HEK293 (cell line): ENCODE measurements at regions not wholly inside any gene's neighbourhood (a gene's known extent, or its start where the extent isn't known, plus 50 kb on each side); places are given as distances from the start of the nearest gene placed in this dataset.

Experiments used
- CTCF ChIA-PET: fragments of 350-600 bp; formaldehyde crosslinking; extraction: SDS; loops from one replicate; lab custom pipeline; 2021; ENCODE audit warnings: antibody characterized with exemption; lab: Yijun Ruan, JAX
- POLR2A ChIA-PET: fragments of 300-600 bp; formaldehyde crosslinking; extraction: SDS; loops from one replicate; lab custom pipeline; 2020; ENCODE audit warnings: antibody characterized with exemption, inconsistent platforms; lab: Yijun Ruan, JAX
- H3K27ac ChIP-seq: fragments of 200-500 bp; sonication (Bioruptor generic); 2 replicates; pipeline ENCODE4 v1.5.1; 2014; ENCODE audit warnings: low read depth, low read length, control low read depth, inconsistent platforms; ENCODE audit errors: extremely low read depth
- H3K36me3 ChIP-seq, 2 experiments: fragments of 200-500 bp in 1 of 2; sonication (Bioruptor generic) in 1 of 2; 1 replicate in 1 of 2; 2 replicates in 1 of 2; pipeline ENCODE4 v1.5.1; 2014 to 2017; ENCODE audit warnings: inconsistent platforms in 2 of 2, low read length in 2 of 2; ENCODE audit not compliant: control insufficient read depth in 2 of 2, insufficient read depth in 1 of 2
- H3K4me1 ChIP-seq: fragments of 200-500 bp; sonication (Bioruptor generic); 2 replicates; pipeline ENCODE4 v1.5.1; 2014; ENCODE audit warnings: mild to moderate bottlenecking, low read length, inconsistent platforms; ENCODE audit not compliant: control insufficient read depth, insufficient read depth
- H3K4me3 ChIP-seq: 2 replicates; pipeline ENCODE4 v1.5.1; 2011; ENCODE audit warnings: low read depth, mild to moderate bottlenecking, control low read depth, low read length, moderate library complexity
- H3K9me3 ChIP-seq: fragments of 200-500 bp; sonication (Bioruptor generic); 2 replicates; pipeline ENCODE4 v1.5.1; 2014; ENCODE audit warnings: low read depth, low read length, inconsistent platforms; ENCODE audit not compliant: control insufficient read depth, insufficient read depth
- BCL11A ChIP-seq: fragments of 450-650 bp; formaldehyde crosslinking; IDR thresholded peaks from 2 replicates; pipeline ENCODE4 v1.5.1; 2016; ENCODE audit warnings: low read depth, missing biosample characterization, missing genetic modification characterization
- CTCF ChIP-seq: fragments of 450-650 bp; formaldehyde crosslinking; IDR thresholded peaks from 2 replicates; pipeline ENCODE4 v1.5.1; 2016; ENCODE audit warnings: missing biosample characterization, missing genetic modification characterization
- EGR2 ChIP-seq: fragments of 450-650 bp; formaldehyde crosslinking; IDR thresholded peaks from 2 replicates; pipeline ENCODE4 v1.5.1; 2016; ENCODE audit warnings: low read depth, missing biosample characterization, missing genetic modification characterization
- FEZF1 ChIP-seq: fragments of 450-650 bp; formaldehyde crosslinking; IDR thresholded peaks from 2 replicates; pipeline ENCODE4 v1.5.1; 2016; ENCODE audit warnings: missing biosample characterization, missing genetic modification characterization
- GLIS2 ChIP-seq: fragments of 450-650 bp; formaldehyde crosslinking; IDR thresholded peaks from 2 replicates; pipeline ENCODE4 v1.5.1; 2016; ENCODE audit warnings: missing biosample characterization, missing genetic modification characterization
- KLF8 ChIP-seq: fragments of 450-650 bp; formaldehyde crosslinking; IDR thresholded peaks from 2 replicates; pipeline ENCODE4 v1.5.1; 2016; ENCODE audit warnings: missing biosample characterization, missing genetic modification characterization
- OSR2 ChIP-seq: fragments of 450-650 bp; formaldehyde crosslinking; IDR thresholded peaks from 2 replicates; pipeline ENCODE4 v1.5.1; 2016; ENCODE audit warnings: missing biosample characterization, missing genetic modification characterization
- PRDM1 ChIP-seq: fragments of 450-650 bp; formaldehyde crosslinking; IDR thresholded peaks from 2 replicates; pipeline ENCODE4; 2016; ENCODE audit warnings: missing biosample characterization, missing genetic modification characterization
- SALL2 ChIP-seq: fragments of 450-650 bp; formaldehyde crosslinking; IDR thresholded peaks from 2 replicates; pipeline ENCODE4 v1.5.0; 2017; ENCODE audit warnings: missing biosample characterization, mild to moderate bottlenecking, missing genetic modification characterization, borderline replicate concordance
- WT1 ChIP-seq: fragments of 450-650 bp; formaldehyde crosslinking; IDR thresholded peaks from 2 replicates; pipeline ENCODE4 v1.5.1; 2016; ENCODE audit warnings: missing biosample characterization, missing genetic modification characterization
- YY2 ChIP-seq: fragments of 450-650 bp; formaldehyde crosslinking; IDR thresholded peaks from 2 replicates; pipeline ENCODE4 v1.5.1; 2016; ENCODE audit warnings: missing biosample characterization, missing genetic modification characterization
- ZBTB48 ChIP-seq: fragments of 450-650 bp; formaldehyde crosslinking; IDR thresholded peaks from 2 replicates; pipeline ENCODE4 v1.5.1; 2016; ENCODE audit warnings: missing biosample characterization, missing genetic modification characterization
- ZNF121 ChIP-seq: fragments of 450-650 bp; formaldehyde crosslinking; IDR thresholded peaks from 2 replicates; pipeline ENCODE4 v1.5.1; 2016; ENCODE audit warnings: missing biosample characterization, missing genetic modification characterization
- ZNF133 ChIP-seq: fragments of 450-650 bp; formaldehyde crosslinking; IDR thresholded peaks from 2 replicates; pipeline ENCODE4 v1.5.1; 2016; ENCODE audit warnings: missing biosample characterization, missing genetic modification characterization
- ZNF138 ChIP-seq: fragments of 450-650 bp; formaldehyde crosslinking; IDR thresholded peaks from 2 replicates; pipeline ENCODE4 v1.5.1; 2016; ENCODE audit warnings: missing biosample characterization, missing genetic modification characterization, borderline replicate concordance
- ZNF16 ChIP-seq: fragments of 450-650 bp; formaldehyde crosslinking; IDR thresholded peaks from 2 replicates; pipeline ENCODE4 v1.5.1; 2016; ENCODE audit warnings: low read depth, missing biosample characterization, missing genetic modification characterization
- ZNF18 ChIP-seq: fragments of 450-650 bp; formaldehyde crosslinking; IDR thresholded peaks from 2 replicates; pipeline ENCODE4 v1.5.1; 2016; ENCODE audit warnings: missing biosample characterization, missing genetic modification characterization
- ZNF184 ChIP-seq: fragments of 450-650 bp; IDR thresholded peaks from 2 replicates; pipeline ENCODE4 v1.5.1; 2018; ENCODE audit warnings: missing biosample characterization, mild to moderate bottlenecking, missing genetic modification characterization
- ZNF2 ChIP-seq: fragments of 450-650 bp; formaldehyde crosslinking; IDR thresholded peaks from 2 replicates; pipeline ENCODE4 v1.5.1; 2016; ENCODE audit warnings: missing biosample characterization, missing genetic modification characterization
- ZNF202 ChIP-seq: fragments of 450-650 bp; formaldehyde crosslinking; IDR thresholded peaks from 2 replicates; pipeline ENCODE4 v1.5.1; 2016; ENCODE audit warnings: missing biosample characterization, missing genetic modification characterization, borderline replicate concordance
- ZNF24 ChIP-seq: fragments of 450-650 bp; formaldehyde crosslinking; IDR thresholded peaks from 2 replicates; pipeline ENCODE4 v1.5.1; 2016; ENCODE audit warnings: missing biosample characterization, missing genetic modification characterization
- ZNF274 ChIP-seq, 2 experiments: fragments of 200-500 bp in 1 of 2; fragments of 450-650 bp in 1 of 2; sonication (Bioruptor generic) in 1 of 2; formaldehyde crosslinking in 1 of 2; IDR thresholded peaks; 2 replicates each; pipeline versions ENCODE4 v1.5.1 to v1.6.1; 2014 to 2016; ENCODE audit warnings: borderline replicate concordance in 1 of 2, inconsistent platforms in 1 of 2, low read length in 1 of 2, missing biosample characterization in 1 of 2, missing genetic modification characterization in 1 of 2
- ZNF335 ChIP-seq: fragments of 450-650 bp; formaldehyde crosslinking; conservative IDR thresholded peaks from 2 replicates; pipeline ENCODE4 v1.5.1; 2016; ENCODE audit warnings: missing biosample characterization, missing genetic modification characterization
- ZNF341 ChIP-seq: fragments of 450-650 bp; formaldehyde crosslinking; IDR thresholded peaks from 2 replicates; pipeline ENCODE4; 2016; ENCODE audit warnings: low read depth, missing biosample characterization, missing genetic modification characterization
- ZNF37A ChIP-seq: fragments of 450-650 bp; IDR thresholded peaks from 2 replicates; pipeline ENCODE4 v1.5.1; 2018; ENCODE audit warnings: missing biosample characterization, missing genetic modification characterization
- ZNF433 ChIP-seq: fragments of 450-650 bp; formaldehyde crosslinking; IDR thresholded peaks from 2 replicates; pipeline ENCODE4 v1.5.1; 2016; ENCODE audit warnings: missing biosample characterization, missing genetic modification characterization, low read depth
- ZNF488 ChIP-seq: fragments of 450-650 bp; formaldehyde crosslinking; IDR thresholded peaks from 2 replicates; pipeline ENCODE4 v1.5.1; 2016; ENCODE audit warnings: missing biosample characterization, missing genetic modification characterization
- ZNF677 ChIP-seq: fragments of 450-650 bp; IDR thresholded peaks from 2 replicates; pipeline ENCODE4 v1.5.0; 2018; ENCODE audit warnings: missing biosample characterization, mild to moderate bottlenecking, missing genetic modification characterization, moderate library complexity
- TF ChIP-seq, protein P1 (sequence below): fragments of 450-650 bp; formaldehyde crosslinking; IDR thresholded peaks from 2 replicates; pipeline ENCODE4 v1.5.1; 2016; ENCODE audit warnings: missing biosample characterization, missing genetic modification characterization

- TF ChIP-seq CTCF (tag by site-specific recombination) = peak; percentile 71; the same call in 1 of the 2 replicates
- peak; percentile 21; the same call in 1 of the 2 replicates for TF ChIP-seq EGR2 (tag by site-specific recombination)
- TF ChIP-seq ZNF433 (tag by site-specific recombination) = no peak
- TF ChIP-seq PRDM1 (tag by site-specific recombination) = 0 out of 2 replicates have a peak, but pooled peaks have one; percentile 54
- peak; percentile 53 for TF ChIP-seq ZNF335
- no peak for TF ChIP-seq ZNF677
- TF ChIP-seq ZNF121 (tag by site-specific recombination) = peak; percentile 81; the same call in 1 of the 2 replicates
- TF ChIP-seq SALL2 (tag by site-specific recombination) = no peak
- TF ChIP-seq ZNF2 (tag by site-specific recombination) = 0 out of 2 replicates have a peak, but pooled peaks have one; percentile 29
- TF ChIP-seq ZNF274 (IDR thresholded peaks at IDR 0.05; ENCODE audit: low read length) = no peak
- TF ChIP-seq ZNF274 (tag by site-specific recombination; IDR thresholded peaks at IDR 0.05; ENCODE audit: borderline replicate concordance) = no peak
- TF ChIP-seq KLF8 = 0 out of 2 replicates have a peak, but pooled peaks have one; percentile 25
- TF ChIP-seq ZNF341 (tag by site-specific recombination) = 0 out of 2 replicates have a peak, but pooled peaks have one; percentile 12
- 0 out of 2 replicates have a peak, but pooled peaks have one; percentile 26 for TF ChIP-seq OSR2 (tag by site-specific recombination)
- no peak for TF ChIP-seq ZNF16 (tag by site-specific recombination)
- TF ChIP-seq, all 188 proteins: peak for 22
Measured at GRCh38 chr13:33349288-33349985, 63.9 kb upstream of the STARD13 start (continued).

DNA sequence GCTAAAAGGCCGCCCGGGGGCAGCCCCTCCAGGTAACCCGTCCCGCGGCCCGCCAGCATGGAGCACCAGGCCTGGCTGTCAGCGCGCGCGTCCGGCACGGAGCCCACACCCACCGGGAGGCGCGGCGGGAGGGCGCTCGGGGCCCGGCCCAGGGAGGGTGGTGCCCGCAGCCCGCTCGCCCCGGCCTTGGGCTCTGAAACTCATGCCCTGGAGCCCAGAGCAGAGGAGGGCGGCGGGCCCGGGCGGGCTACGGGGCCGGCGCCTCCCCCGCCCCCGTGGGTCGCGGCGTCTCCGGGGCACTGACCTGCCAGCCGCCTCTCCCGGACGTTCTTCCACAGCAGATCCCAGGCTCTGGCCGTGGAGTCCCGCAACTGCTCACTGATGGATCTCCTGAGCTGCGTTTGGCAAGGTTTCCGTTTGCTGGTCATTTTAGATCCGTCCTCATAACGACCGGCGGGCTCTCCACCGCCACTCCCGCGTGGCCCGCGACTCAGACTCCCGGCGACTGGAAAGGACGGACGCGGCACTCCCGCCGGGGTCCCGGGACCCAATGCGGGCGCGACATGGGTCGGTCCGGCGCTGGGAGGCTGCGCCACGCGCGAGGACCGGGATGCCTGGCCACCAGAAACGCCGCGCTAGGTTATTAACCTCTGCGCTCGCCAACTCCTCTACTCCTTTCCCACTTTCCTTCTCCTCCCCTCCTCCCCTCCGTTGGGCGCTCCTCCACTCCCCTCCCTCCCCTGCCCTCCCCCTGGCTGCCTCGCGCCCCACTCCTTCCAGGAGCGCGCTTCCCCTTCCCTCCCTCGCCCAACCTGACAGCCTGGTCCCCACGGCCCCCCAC lies 64.7 kb upstream of the STARD13 start:
- POLR2A ChIA-PET = interaction anchor here (0.8 kb wide), 1 partner anchor 165 kb away, joined by 3 read pairs; no protein-coding TSS in a partner anchor
- peak overlapping the region; percentile 59 for H3K4me3 ChIP-seq
- TF ChIP-seq ZNF488 (tag by site-specific recombination) (no peak), GLIS2 (tag by site-specific recombination) (peak; percentile 89), ZBTB48 (tag by site-specific recombination) (no peak), ZNF133 (no peak), ZNF138 (tag by site-specific recombination) (no peak), BCL11A (tag by site-specific recombination) (no peak), ZNF37A (tag by site-specific recombination) (no peak), ZNF18 (tag by site-specific recombination) (no peak), YY2 (tag by site-specific recombination) (no peak), SALL2 (tag by site-specific recombination) (no peak), ZNF202 (no peak), WT1 (tag by site-specific recombination) (peak; percentile 95), FEZF1 (tag by site-specific recombination) (0 out of 2 replicates have a peak, but pooled peaks have one; percentile 13), ZNF24 (tag by site-specific recombination) (no peak), ZNF184 (tag by site-specific recombination) (no peak)
- TF ChIP-seq, protein P1, sequence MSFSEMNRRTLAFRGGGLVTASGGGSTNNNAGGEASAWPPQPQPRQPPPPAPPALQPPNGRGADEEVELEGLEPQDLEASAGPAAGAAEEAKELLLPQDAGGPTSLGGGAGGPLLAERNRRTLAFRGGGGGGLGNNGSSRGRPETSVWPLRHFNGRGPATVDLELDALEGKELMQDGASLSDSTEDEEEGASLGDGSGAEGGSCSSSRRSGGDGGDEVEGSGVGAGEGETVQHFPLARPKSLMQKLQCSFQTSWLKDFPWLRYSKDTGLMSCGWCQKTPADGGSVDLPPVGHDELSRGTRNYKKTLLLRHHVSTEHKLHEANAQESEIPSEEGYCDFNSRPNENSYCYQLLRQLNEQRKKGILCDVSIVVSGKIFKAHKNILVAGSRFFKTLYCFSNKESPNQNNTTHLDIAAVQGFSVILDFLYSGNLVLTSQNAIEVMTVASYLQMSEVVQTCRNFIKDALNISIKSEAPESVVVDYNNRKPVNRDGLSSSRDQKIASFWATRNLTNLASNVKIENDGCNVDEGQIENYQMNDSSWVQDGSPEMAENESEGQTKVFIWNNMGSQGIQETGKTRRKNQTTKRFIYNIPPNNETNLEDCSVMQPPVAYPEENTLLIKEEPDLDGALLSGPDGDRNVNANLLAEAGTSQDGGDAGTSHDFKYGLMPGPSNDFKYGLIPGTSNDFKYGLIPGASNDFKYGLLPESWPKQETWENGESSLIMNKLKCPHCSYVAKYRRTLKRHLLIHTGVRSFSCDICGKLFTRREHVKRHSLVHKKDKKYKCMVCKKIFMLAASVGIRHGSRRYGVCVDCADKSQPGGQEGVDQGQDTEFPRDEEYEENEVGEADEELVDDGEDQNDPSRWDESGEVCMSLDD (tag by site-specific recombination) = no peak

More for the DNA sequence above, 64.7 kb upstream of the STARD13 start:
- Histone ChIP-seq H3K36me3 (no peaks in the 10 kb centered on the region), H3K27ac (peak overlapping the region; percentile 53; the same call in 1 of the 2 replicates), H3K4me1 (peaks cover 6% of the 10 kb centered on the region; the same call in 1 of the 2 replicates), H3K9me3 (no peaks in the 10 kb centered on the region)
- CTCF ChIA-PET = no interaction called here
